SK-N-SH treated with all-trans-retinoic acid at 6 μM for 48 hours (cell line): ENCODE measurements at regions not wholly inside any gene's neighbourhood (a gene's known extent, or its start where the extent isn't known, plus 50 kb on each side); places are given as distances from the start of the nearest gene placed in this dataset.
"Not testable (repeated sequence)": the region's sequence is repeated elsewhere in the genome, so short reads cannot be mapped to it uniquely, and the experiment has no call there.

Experiments
- ATAC-seq: fragments of 200-7000 bp; cut with Tn5 transposase; 3 replicates; pipeline ENCODE4 v1.9.1; 2020; ENCODE audit warnings: mild to moderate bottlenecking, moderate library complexity
- BACH2 ChIP-seq: fragments of 250-450 bp; sonication (Bioruptor Pico); IDR thresholded peaks from 2 replicates; pipeline ENCODE4 v1.9.0; 2021; ENCODE audit warnings: mild to moderate bottlenecking, borderline replicate concordance
- CREB5 ChIP-seq: fragments of 250-450 bp; sonication (Bioruptor Pico); IDR thresholded peaks from 2 replicates; pipeline ENCODE4 v1.5.1; 2020; ENCODE audit warnings: low read depth, mild to moderate bottlenecking, moderate library complexity
- CSDC2 ChIP-seq: fragments of 250-450 bp; sonication (Bioruptor Pico); IDR thresholded peaks from 2 replicates; pipeline ENCODE4 v1.5.0; 2020; ENCODE audit warnings: mild to moderate bottlenecking, moderate library complexity
- CSRNP3 ChIP-seq: fragments of 250-450 bp; sonication (Bioruptor Pico); IDR thresholded peaks from 2 replicates; pipeline ENCODE4 v1.5.1; 2021; ENCODE audit warnings: mild to moderate bottlenecking, moderate library complexity
- ESRRG ChIP-seq: fragments of 250-450 bp; sonication (Bioruptor Pico); IDR thresholded peaks from 2 replicates; pipeline ENCODE4 v1.6.1; 2021; ENCODE audit warnings: mild to moderate bottlenecking
- POU6F1 ChIP-seq: fragments of 250-450 bp; sonication (Bioruptor Pico); IDR thresholded peaks from 2 replicates; pipeline ENCODE4 v1.8.0; 2021; ENCODE audit warnings: low read depth, mild to moderate bottlenecking, moderate library complexity, borderline replicate concordance
- PPARA ChIP-seq: fragments of 250-450 bp; sonication (Bioruptor Pico); IDR thresholded peaks from 2 replicates; pipeline ENCODE4 v1.5.0; 2020; ENCODE audit warnings: mild to moderate bottlenecking, borderline replicate concordance
- RARB ChIP-seq: fragments of 250-450 bp; sonication (Bioruptor Pico); IDR thresholded peaks from 2 replicates; pipeline ENCODE4 v1.8.0; 2021; ENCODE audit warnings: mild to moderate bottlenecking, moderate library complexity
- SNAI2 ChIP-seq: fragments of 250-450 bp; sonication (Bioruptor Pico); IDR thresholded peaks from 2 replicates; pipeline ENCODE4 v1.5.0; 2020; ENCODE audit warnings: mild to moderate bottlenecking, moderate library complexity
- TSHZ2 ChIP-seq: fragments of 250-450 bp; sonication (Bioruptor Pico); IDR thresholded peaks from 2 replicates; pipeline ENCODE4 v1.5.0; 2020; ENCODE audit warnings: mild to moderate bottlenecking, moderate library complexity
- ZC3H10 ChIP-seq: fragments of 250-450 bp; sonication (Bioruptor Pico); IDR thresholded peaks from 2 replicates; pipeline ENCODE4 v1.5.1; 2021; ENCODE audit warnings: mild to moderate bottlenecking, moderate library complexity
- ZFP30 ChIP-seq: fragments of 450-650 bp; formaldehyde crosslinking; IDR thresholded peaks from 2 replicates; pipeline ENCODE4 v1.5.0; 2022; ENCODE audit warnings: mild to moderate bottlenecking, moderate library complexity
- ZNF565 ChIP-seq: fragments of 450-650 bp; formaldehyde crosslinking; conservative IDR thresholded peaks from 2 replicates; pipeline ENCODE4 v1.5.0; 2020; ENCODE audit warnings: low read depth, mild to moderate bottlenecking, moderate library complexity

GRCh38 chr10:78214955-78215354 lies 181.3 kb downstream of the RPS24 start:
- TF ChIP-seq CREB5 (CRISPR knock-in tag) (no peak), BACH2 (CRISPR knock-in tag) (no peak), ZFP30 (CRISPR knock-in tag) (no peak)

GRCh38 chr10:78215645-78216044 lies 182.0 kb downstream of the RPS24 start:
- no peak for ATAC-seq
- TF ChIP-seq PPARA (no peak), ZNF565 (CRISPR knock-in tag) (no peak), CSDC2 (CRISPR knock-in tag) (no peak), SNAI2 (CRISPR knock-in tag) (no peak), ESRRG (CRISPR knock-in tag) (no peak)

More at GRCh38 chr10:78214955-78215354, 181.3 kb downstream of the RPS24 start:
- ATAC-seq, result no peak

- TF ChIP-seq POU6F1 (CRISPR knock-in tag), result no peak
- no peak for TF ChIP-seq PPARA
- no peak for TF ChIP-seq CSRNP3
- no peak for TF ChIP-seq ZC3H10 (CRISPR knock-in tag)
- TF ChIP-seq TSHZ2 (CRISPR knock-in tag), result no peak
- TF ChIP-seq CSDC2 (CRISPR knock-in tag), result no peak
- no peak for TF ChIP-seq RARB
- no peak for TF ChIP-seq CREB5 (CRISPR knock-in tag)
- no peak for ATAC-seq
Observed at GRCh38 chr10:78217336-78217735, 183.7 kb downstream of the RPS24 start.

GRCh38 chr10:78218798-78219490 lies 185.3 kb downstream of the RPS24 start:
- TF ChIP-seq POU6F1 (CRISPR knock-in tag) (no peak), RARB (no peak)
- no peak for ATAC-seq

GRCh38 chr10:78219568-78219967 lies 185.9 kb downstream of the RPS24 start:
- not testable (repeated sequence) for ATAC-seq
